ENCODE measurements at regions not wholly inside any gene's neighbourhood (a gene's known extent, or its start where the extent isn't known, plus 50 kb on each side); places are given as distances from the start of the nearest gene placed in this dataset.

- ATAC-seq, result no peak
These were observed 96.7 kb downstream of the CHD9NB start for GRCh38 chr16:52956044-52956443.

GRCh38 chr16:52953215-52953614, 99.5 kb downstream of the CHD9NB start:
- ChIA-PET RAD21 (ENCODE audit: low non-redundant PET in 1 of 2, low total read pairs in 2 of 2, uncharacterized antibody in 2 of 2, unreplicated experiment in 2 of 2) (no interaction called here), POLR2A (no interaction called here), CTCF (no interaction called here)
- no peaks in the 10 kb centered on the region for H3K9me3 ChIP-seq (ENCODE audit: control insufficient read depth in 1 of 2, insufficient read depth in 1 of 2, low read depth in 1 of 2, low read length in 2 of 2)
- no peak overlapping the region for H3K27ac ChIP-seq (ENCODE audit: low read depth, low read length)
- H3K79me2 ChIP-seq (ENCODE audit: insufficient read depth, low read length), result no peaks in the 10 kb centered on the region
- H3K36me3 ChIP-seq (ENCODE audit: control insufficient read depth in 1 of 2, insufficient read depth in 2 of 2, low read length in 2 of 2), result no peaks in the 10 kb centered on the region
- no peak overlapping the region for H3K4me3 ChIP-seq (replicated peaks in 1 of 2; ENCODE audit: low read depth in 1 of 2, low read length in 2 of 2)
- intact Hi-C loops (cut with micrococcal nuclease), result no loop called here
- no peak overlapping the region for H3K9ac ChIP-seq (ENCODE audit: low read length)
- ATAC-seq, result no peak
- no peaks in the 10 kb centered on the region for H3K27me3 ChIP-seq (ENCODE audit: insufficient read depth, low read length)
- no peaks in the 10 kb centered on the region for H3K4me1 ChIP-seq (ENCODE audit: control insufficient read depth in 1 of 2, insufficient read depth in 2 of 2, low read length in 2 of 2)
- H4K20me1 ChIP-seq (ENCODE audit: insufficient read depth), result no peaks in the 10 kb centered on the region
- H2AFZ ChIP-seq (ENCODE audit: low read depth, low read length, poor library complexity, severe bottlenecking), result no peak overlapping the region
- no peaks in the 10 kb centered on the region for H3K9me2 ChIP-seq (ENCODE audit: insufficient read depth)
- no TSS peak for BruUV-seq (replicated peaks)
- no peak for DNase-seq (ENCODE audit: low read depth, low spot score)
- no peak overlapping the region for H3K4me2 ChIP-seq (ENCODE audit: low read length)
- TF ChIP-seq, protein P1, sequence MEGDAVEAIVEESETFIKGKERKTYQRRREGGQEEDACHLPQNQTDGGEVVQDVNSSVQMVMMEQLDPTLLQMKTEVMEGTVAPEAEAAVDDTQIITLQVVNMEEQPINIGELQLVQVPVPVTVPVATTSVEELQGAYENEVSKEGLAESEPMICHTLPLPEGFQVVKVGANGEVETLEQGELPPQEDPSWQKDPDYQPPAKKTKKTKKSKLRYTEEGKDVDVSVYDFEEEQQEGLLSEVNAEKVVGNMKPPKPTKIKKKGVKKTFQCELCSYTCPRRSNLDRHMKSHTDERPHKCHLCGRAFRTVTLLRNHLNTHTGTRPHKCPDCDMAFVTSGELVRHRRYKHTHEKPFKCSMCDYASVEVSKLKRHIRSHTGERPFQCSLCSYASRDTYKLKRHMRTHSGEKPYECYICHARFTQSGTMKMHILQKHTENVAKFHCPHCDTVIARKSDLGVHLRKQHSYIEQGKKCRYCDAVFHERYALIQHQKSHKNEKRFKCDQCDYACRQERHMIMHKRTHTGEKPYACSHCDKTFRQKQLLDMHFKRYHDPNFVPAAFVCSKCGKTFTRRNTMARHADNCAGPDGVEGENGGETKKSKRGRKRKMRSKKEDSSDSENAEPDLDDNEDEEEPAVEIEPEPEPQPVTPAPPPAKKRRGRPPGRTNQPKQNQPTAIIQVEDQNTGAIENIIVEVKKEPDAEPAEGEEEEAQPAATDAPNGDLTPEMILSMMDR (IDR thresholded peaks at IDR 0.05 in 2 of 3, conservative IDR thresholded peaks at IDR 0.05 in 1 of 3; ENCODE audit: borderline replicate concordance in 1 of 3, insufficient read depth in 1 of 3, low read depth in 2 of 3, low read length in 2 of 3), result no peak
- TF ChIP-seq POLR2A (IDR thresholded peaks at IDR 0.05; ENCODE audit: borderline replicate concordance, extremely low read depth, insufficient read depth, insufficient read length), result no peak

More at GRCh38 chr16:52956044-52956443, 96.7 kb downstream of the CHD9NB start:
- Histone ChIP-seq H4K20me1 (ENCODE audit: insufficient read depth) (no peaks in the 10 kb centered on the region), H3K9me2 (ENCODE audit: insufficient read depth) (no peaks in the 10 kb centered on the region), H3K79me2 (ENCODE audit: insufficient read depth, low read length) (no peaks in the 10 kb centered on the region), H3K4me1 (ENCODE audit: control insufficient read depth in 1 of 2, insufficient read depth in 2 of 2, low read length in 2 of 2) (no peaks in the 10 kb centered on the region), H3K27me3 (ENCODE audit: insufficient read depth, low read length) (no peaks in the 10 kb centered on the region), H3K27ac (ENCODE audit: low read depth, low read length) (no peak overlapping the region), H3K36me3 (ENCODE audit: control insufficient read depth in 1 of 2, insufficient read depth in 2 of 2, low read length in 2 of 2) (no peaks in the 10 kb centered on the region), H3K9ac (ENCODE audit: low read length) (no peak overlapping the region), H3K4me2 (ENCODE audit: low read length) (no peak overlapping the region), H2AFZ (ENCODE audit: low read depth, low read length, poor library complexity, severe bottlenecking) (no peak overlapping the region), H3K9me3 (ENCODE audit: control insufficient read depth in 1 of 2, insufficient read depth in 1 of 2, low read depth in 1 of 2, low read length in 2 of 2) (no peaks in the 10 kb centered on the region), H3K4me3 (replicated peaks in 1 of 2; ENCODE audit: low read depth in 1 of 2, low read length in 2 of 2) (no peak overlapping the region)
- POLR2A ChIA-PET, result no interaction called here
- intact Hi-C loops (cut with micrococcal nuclease), result no loop called here
- RAD21 ChIA-PET (ENCODE audit: low non-redundant PET in 1 of 2, low total read pairs in 2 of 2, uncharacterized antibody in 2 of 2, unreplicated experiment in 2 of 2), result no interaction called here
- CTCF ChIA-PET, result no interaction called here
- no peak for DNase-seq (ENCODE audit: low read depth, low spot score)
- no TSS peak for BruUV-seq (replicated peaks)
- TF ChIP-seq, protein P1 (IDR thresholded peaks at IDR 0.05 in 2 of 3, conservative IDR thresholded peaks at IDR 0.05 in 1 of 3; ENCODE audit: borderline replicate concordance in 1 of 3, insufficient read depth in 1 of 3, low read depth in 2 of 3, low read length in 2 of 3), result no peak
- TF ChIP-seq CEBPB (IDR thresholded peaks at IDR 0.05; ENCODE audit: low read depth), result no peak
- TF ChIP-seq SIN3A (IDR thresholded peaks at IDR 0.05; ENCODE audit: low read depth), result no peak

All from HCT116 (cell line).